OCI-LY1 (cell line): ENCODE measurements at regions not wholly inside any gene's neighbourhood (a gene's known extent, or its start where the extent isn't known, plus 50 kb on each side); places are given as distances from the start of the nearest gene placed in this dataset.

Source experiments
- CTCF ChIP-seq: fragments of 200-600 bp; sonication (generic), shearing (Covaris generic); IDR thresholded peaks from 2 replicates; pipeline ENCODE4 v1.5.1; 2017; ENCODE audit warnings: mild to moderate bottlenecking, antibody characterized with exemption, low read length, moderate library complexity, mixed read lengths
- EZH2 ChIP-seq: fragments of 200-600 bp; sonication (generic), shearing (Covaris generic); IDR thresholded peaks from 2 replicates; pipeline ENCODE4 v1.8.0; 2017; ENCODE audit warnings: borderline replicate concordance, mixed run types, mild to moderate bottlenecking, antibody characterized with exemption, low read length, moderate library complexity, mixed read lengths

GRCh38 chr4:112058433-112058832 lies 86.8 kb upstream of the FAM241A start:
- TF ChIP-seq CTCF (no peak), EZH2 (no peak)
